ENCODE measurements at regions not wholly inside any gene's neighbourhood (a gene's known extent, or its start where the extent isn't known, plus 50 kb on each side); places are given as distances from the start of the nearest gene placed in this dataset.

DNA sequence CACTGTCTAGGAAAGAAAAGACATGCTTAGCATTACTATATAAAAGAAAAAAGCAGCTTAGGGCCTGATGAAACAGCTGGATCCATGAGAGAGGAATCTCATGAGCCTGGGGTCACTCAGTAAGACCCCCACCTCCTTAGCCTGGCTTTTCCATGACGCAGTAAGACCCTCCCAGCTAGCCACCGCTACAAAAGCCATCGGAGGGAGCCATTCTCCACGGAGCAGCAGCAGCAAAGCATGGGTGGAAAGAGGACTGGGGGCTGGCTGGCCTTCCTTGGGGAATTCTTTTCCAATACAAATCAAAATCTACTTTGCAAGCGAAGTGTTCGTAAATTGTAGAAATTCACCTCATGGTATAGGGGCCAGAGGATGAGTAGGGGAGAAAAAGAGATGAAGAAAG, 91.8 kb downstream of the SOD2 start (continued):
- TF ChIP-seq, protein P1, sequence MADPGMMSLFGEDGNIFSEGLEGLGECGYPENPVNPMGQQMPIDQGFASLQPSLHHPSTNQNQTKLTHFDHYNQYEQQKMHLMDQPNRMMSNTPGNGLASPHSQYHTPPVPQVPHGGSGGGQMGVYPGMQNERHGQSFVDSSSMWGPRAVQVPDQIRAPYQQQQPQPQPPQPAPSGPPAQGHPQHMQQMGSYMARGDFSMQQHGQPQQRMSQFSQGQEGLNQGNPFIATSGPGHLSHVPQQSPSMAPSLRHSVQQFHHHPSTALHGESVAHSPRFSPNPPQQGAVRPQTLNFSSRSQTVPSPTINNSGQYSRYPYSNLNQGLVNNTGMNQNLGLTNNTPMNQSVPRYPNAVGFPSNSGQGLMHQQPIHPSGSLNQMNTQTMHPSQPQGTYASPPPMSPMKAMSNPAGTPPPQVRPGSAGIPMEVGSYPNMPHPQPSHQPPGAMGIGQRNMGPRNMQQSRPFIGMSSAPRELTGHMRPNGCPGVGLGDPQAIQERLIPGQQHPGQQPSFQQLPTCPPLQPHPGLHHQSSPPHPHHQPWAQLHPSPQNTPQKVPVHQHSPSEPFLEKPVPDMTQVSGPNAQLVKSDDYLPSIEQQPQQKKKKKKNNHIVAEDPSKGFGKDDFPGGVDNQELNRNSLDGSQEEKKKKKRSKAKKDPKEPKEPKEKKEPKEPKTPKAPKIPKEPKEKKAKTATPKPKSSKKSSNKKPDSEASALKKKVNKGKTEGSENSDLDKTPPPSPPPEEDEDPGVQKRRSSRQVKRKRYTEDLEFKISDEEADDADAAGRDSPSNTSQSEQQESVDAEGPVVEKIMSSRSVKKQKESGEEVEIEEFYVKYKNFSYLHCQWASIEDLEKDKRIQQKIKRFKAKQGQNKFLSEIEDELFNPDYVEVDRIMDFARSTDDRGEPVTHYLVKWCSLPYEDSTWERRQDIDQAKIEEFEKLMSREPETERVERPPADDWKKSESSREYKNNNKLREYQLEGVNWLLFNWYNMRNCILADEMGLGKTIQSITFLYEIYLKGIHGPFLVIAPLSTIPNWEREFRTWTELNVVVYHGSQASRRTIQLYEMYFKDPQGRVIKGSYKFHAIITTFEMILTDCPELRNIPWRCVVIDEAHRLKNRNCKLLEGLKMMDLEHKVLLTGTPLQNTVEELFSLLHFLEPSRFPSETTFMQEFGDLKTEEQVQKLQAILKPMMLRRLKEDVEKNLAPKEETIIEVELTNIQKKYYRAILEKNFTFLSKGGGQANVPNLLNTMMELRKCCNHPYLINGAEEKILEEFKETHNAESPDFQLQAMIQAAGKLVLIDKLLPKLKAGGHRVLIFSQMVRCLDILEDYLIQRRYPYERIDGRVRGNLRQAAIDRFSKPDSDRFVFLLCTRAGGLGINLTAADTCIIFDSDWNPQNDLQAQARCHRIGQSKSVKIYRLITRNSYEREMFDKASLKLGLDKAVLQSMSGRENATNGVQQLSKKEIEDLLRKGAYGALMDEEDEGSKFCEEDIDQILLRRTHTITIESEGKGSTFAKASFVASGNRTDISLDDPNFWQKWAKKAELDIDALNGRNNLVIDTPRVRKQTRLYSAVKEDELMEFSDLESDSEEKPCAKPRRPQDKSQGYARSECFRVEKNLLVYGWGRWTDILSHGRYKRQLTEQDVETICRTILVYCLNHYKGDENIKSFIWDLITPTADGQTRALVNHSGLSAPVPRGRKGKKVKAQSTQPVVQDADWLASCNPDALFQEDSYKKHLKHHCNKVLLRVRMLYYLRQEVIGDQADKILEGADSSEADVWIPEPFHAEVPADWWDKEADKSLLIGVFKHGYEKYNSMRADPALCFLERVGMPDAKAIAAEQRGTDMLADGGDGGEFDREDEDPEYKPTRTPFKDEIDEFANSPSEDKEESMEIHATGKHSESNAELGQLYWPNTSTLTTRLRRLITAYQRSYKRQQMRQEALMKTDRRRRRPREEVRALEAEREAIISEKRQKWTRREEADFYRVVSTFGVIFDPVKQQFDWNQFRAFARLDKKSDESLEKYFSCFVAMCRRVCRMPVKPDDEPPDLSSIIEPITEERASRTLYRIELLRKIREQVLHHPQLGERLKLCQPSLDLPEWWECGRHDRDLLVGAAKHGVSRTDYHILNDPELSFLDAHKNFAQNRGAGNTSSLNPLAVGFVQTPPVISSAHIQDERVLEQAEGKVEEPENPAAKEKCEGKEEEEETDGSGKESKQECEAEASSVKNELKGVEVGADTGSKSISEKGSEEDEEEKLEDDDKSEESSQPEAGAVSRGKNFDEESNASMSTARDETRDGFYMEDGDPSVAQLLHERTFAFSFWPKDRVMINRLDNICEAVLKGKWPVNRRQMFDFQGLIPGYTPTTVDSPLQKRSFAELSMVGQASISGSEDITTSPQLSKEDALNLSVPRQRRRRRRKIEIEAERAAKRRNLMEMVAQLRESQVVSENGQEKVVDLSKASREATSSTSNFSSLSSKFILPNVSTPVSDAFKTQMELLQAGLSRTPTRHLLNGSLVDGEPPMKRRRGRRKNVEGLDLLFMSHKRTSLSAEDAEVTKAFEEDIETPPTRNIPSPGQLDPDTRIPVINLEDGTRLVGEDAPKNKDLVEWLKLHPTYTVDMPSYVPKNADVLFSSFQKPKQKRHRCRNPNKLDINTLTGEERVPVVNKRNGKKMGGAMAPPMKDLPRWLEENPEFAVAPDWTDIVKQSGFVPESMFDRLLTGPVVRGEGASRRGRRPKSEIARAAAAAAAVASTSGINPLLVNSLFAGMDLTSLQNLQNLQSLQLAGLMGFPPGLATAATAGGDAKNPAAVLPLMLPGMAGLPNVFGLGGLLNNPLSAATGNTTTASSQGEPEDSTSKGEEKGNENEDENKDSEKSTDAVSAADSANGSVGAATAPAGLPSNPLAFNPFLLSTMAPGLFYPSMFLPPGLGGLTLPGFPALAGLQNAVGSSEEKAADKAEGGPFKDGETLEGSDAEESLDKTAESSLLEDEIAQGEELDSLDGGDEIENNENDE (IDR thresholded peaks at IDR 0.05; ENCODE audit: low read depth, low read length) = no peak

All from K562 (cell line).